Epithelial cell of esophagus (primary cell): ENCODE measurements at regions not wholly inside any gene's neighbourhood (a gene's known extent, or its start where the extent isn't known, plus 50 kb on each side); places are given as distances from the start of the nearest gene placed in this dataset.

Experiments
- DNase-seq: peaks from one replicate; pipeline ENCODE4 v3.0.0; 2010; ENCODE audit warnings: low read depth
- H3K4me3 ChIP-seq: 2 replicates; pipeline ENCODE4 v1.5.1; 2011; ENCODE audit warnings: mild to moderate bottlenecking, low read length, control low read depth
- TF ChIP-seq, protein P1 (sequence below): IDR thresholded peaks from 2 replicates; pipeline ENCODE4 v1.5.1; 2011; ENCODE audit warnings: low read depth, mild to moderate bottlenecking, low read length, control low read depth, inconsistent platforms; ENCODE audit not compliant: insufficient read depth; ENCODE audit errors: missing control alignments

DNA sequence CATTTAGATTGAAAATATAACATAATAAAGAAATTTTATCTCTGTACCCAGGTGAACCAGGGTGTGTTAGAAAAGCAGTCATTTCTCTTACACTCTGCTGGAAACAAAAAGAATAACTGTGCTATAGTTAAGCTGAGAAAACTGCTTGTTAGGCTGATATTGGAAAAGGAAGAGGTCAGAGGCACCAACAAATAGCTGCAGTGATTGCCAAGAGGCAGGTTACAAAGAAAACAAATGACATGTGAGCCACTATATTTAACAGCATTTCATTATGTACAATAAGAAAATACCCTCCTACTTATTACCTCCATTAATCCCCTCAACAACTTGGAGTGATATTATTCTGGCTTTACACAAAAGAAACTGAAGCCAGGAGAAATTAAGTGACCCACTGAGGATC, 607.9 kb upstream of the TLE4 start:
- no peak overlapping the region for H3K4me3 ChIP-seq
- TF ChIP-seq, protein P1, sequence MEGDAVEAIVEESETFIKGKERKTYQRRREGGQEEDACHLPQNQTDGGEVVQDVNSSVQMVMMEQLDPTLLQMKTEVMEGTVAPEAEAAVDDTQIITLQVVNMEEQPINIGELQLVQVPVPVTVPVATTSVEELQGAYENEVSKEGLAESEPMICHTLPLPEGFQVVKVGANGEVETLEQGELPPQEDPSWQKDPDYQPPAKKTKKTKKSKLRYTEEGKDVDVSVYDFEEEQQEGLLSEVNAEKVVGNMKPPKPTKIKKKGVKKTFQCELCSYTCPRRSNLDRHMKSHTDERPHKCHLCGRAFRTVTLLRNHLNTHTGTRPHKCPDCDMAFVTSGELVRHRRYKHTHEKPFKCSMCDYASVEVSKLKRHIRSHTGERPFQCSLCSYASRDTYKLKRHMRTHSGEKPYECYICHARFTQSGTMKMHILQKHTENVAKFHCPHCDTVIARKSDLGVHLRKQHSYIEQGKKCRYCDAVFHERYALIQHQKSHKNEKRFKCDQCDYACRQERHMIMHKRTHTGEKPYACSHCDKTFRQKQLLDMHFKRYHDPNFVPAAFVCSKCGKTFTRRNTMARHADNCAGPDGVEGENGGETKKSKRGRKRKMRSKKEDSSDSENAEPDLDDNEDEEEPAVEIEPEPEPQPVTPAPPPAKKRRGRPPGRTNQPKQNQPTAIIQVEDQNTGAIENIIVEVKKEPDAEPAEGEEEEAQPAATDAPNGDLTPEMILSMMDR = no peak
- no peak for DNase-seq

DNA sequence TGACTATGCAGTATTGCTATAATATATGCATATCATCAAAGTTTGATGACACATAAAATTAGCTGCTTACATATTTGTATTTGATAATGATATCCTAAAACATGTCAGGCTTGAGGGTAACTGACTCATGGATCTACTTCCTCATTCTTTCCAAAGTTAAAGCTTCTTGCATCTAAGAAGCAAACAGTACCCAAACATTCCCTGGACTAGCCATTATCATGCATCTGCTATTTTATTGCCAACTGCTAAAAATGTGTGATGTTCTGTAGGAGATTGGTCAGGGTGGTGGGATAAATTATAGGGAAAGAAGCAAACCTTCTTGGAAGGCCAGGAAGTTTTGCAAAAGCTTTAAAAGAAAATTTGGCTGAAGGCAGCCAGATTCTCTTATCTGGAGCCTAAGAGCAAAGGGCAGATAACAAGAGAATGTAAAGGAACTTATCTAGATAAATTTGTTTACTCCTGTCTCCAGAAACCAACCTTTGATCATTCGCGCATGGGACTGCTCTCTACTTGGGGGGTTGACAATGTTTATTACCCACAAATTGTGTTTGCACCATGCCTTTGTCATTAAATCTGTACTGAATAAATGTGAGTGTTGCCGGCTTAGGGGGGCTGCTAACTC, 604.1 kb upstream of the TLE4 start:
- peak; percentile 71 for DNase-seq

DNA sequence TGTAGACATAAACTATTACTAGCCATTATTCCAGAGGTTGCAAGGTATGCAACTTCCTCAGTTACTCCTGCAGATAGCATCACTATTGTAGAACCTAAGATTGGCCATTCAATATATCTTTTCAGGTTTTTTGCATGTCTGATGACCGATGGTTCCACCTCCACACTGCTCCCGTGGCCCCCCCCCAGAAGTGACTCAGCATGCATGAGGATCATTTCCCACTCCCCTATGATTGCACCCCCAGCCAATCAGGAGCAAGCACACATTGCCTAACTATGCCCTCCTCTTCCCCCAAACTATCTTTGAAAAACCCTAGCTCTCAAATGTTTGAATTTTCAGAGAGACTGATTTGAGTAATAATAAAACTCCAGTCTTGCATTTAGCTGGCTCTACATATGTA, 601.4 kb upstream of the TLE4 start:
- TF ChIP-seq, protein P1 = no peak
- DNase-seq = no peak
- H3K4me3 ChIP-seq = no peak overlapping the region

More for the DNA sequence above, 604.1 kb upstream of the TLE4 start:
- no peak overlapping the region for H3K4me3 ChIP-seq
- TF ChIP-seq, protein P1 = no peak

DNA sequence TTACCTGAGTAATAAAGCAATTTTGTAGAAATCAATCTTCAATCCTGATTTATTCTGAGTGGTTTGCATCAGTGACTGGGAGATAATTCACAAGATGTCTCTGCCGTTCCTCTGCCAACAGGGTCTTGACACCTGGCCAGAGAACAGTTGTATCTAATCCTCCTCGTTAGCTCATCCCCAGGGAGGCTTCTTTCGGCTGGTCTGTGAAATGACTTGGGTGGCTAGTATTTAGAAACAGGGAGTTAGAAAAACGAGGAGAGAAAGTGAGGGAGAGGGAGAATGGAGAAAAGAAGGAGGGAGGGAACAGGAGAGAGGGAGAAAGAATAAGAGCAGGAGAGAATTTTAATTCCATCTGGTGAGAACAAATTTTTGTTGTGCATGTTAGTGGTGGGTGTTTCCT, 600.2 kb upstream of the TLE4 start:
- no peak overlapping the region for H3K4me3 ChIP-seq
- no peak for DNase-seq
- TF ChIP-seq, protein P1 = no peak

DNA sequence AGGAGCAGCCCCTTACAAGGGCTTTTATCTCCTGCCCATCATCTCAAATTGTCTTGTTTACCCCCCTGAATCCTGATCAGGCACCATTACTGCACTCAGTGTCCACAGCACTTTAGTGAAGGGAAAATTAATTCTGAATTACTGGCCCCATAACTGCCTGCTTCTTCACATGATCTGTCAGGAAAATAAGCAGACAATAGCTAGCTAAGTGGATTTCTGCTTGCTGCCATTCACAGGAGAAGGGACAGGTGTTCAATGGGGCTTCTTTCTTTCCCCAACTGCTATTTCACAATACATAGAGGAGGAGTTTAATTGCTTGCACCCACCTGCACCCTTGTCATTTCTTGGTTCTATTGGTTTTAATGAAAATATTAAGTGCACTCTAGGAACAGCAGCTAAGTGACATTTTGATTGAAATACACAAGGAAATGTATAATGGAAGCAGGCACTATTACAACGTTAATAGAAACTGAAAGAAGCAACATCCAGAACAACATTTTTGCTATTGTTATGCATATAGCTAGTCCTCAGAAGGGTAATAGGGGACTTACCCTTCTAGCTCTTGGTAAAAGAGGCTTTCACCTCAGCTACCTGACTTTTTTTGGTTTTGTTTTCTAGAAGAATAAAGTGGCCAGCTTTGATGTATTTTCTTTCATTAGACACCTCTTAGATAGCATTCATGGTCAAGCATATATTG, 599.3 kb upstream of the TLE4 start:
- no peak for DNase-seq
- TF ChIP-seq, protein P1 = no peak
- H3K4me3 ChIP-seq = no peak overlapping the region

DNA sequence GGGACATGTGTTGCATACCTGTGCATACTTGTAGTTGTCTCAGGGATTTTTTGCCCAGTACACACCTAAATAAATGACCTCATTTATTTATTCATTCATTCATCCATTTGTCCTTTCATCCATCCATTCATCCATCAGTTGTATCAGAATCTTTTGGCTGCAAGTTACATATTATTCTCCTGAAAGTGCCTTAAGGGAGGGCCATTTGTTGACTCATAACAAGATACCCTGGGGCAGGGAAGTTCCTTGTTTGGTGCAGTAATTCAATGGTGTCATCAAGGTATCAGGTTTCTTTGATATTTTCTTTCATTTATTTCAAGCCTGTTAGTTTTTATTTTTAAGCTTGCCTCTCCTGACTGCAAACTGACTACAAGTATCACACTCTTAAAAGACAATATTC, 597.9 kb upstream of the TLE4 start:
- TF ChIP-seq, protein P1 = no peak
- H3K4me3 ChIP-seq = no peak overlapping the region
- DNase-seq = peak; percentile 95

DNA sequence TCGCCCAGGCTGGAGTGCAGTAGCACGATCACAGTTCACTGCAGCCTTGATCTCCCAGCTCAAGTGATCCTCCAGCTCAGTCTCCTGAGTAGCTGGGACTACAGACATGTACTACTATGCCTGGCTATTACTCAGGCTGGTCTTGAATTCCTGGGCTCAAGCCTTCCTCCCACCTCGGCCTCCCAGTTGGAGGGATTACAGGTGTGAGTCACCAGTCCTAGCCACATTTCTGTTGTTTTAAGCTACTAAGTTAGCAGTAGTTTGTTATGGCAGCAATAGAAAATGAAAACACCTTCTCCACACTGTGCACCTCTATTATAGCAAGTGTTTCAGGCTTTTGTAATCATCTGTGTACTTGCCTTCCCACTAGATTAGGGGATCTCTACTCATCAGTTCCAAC, 588.9 kb upstream of the TLE4 start:
- TF ChIP-seq, protein P1 = no peak
- DNase-seq = peak; percentile 73
- no peak overlapping the region for H3K4me3 ChIP-seq
